GM21390 (cell line): ENCODE measurements at regions not wholly inside any gene's neighbourhood (a gene's known extent, or its start where the extent isn't known, plus 50 kb on each side); places are given as distances from the start of the nearest gene placed in this dataset.
"Not testable (repeated sequence)": the region's sequence is repeated elsewhere in the genome, so short reads cannot be mapped to it uniquely, and the experiment has no call there.

Experiments
- ATAC-seq: cut with Tn5 transposase; IDR thresholded peaks from one replicate; pipeline ENCODE4 v1.9.1; 2021; ENCODE audit not compliant: unreplicated experiment

GRCh38 chr4:128540122-128540521 lies 252.5 kb upstream of the PGRMC2 start:
- ATAC-seq, result no peak

GRCh38 chr4:128538111-128538882 lies 250.7 kb upstream of the PGRMC2 start:
- ATAC-seq, result no peak

- ATAC-seq, result no peak
Measured at GRCh38 chr4:128536746-128537145, 249.1 kb upstream of the PGRMC2 start.

GRCh38 chr4:128535510-128535909 lies 247.9 kb upstream of the PGRMC2 start:
- not testable (repeated sequence) for ATAC-seq

GRCh38 chr4:128528793-128529553 lies 241.4 kb upstream of the PGRMC2 start:
- no peak for ATAC-seq

GRCh38 chr4:128527946-128528576 lies 240.4 kb upstream of the PGRMC2 start:
- no peak for ATAC-seq

GRCh38 chr4:128527351-128527750 lies 239.7 kb upstream of the PGRMC2 start:
- no peak for ATAC-seq

- ATAC-seq, result no peak
Measured at GRCh38 chr4:128525992-128526630, 238.5 kb upstream of the PGRMC2 start.

GRCh38 chr4:128525387-128525786 lies 237.8 kb upstream of the PGRMC2 start:
- no peak for ATAC-seq

- ATAC-seq, result no peak
Measured at GRCh38 chr4:128524311-128524710, 236.7 kb upstream of the PGRMC2 start.

GRCh38 chr4:128521648-128522111 lies 234.1 kb upstream of the PGRMC2 start:
- no peak for ATAC-seq

- ATAC-seq, result no peak
Measured at GRCh38 chr4:128521156-128521555, 233.5 kb upstream of the PGRMC2 start.

- no peak for ATAC-seq
Measured at GRCh38 chr4:128519163-128519830, 231.7 kb upstream of the PGRMC2 start.

GRCh38 chr4:128517739-128518510 lies 230.3 kb upstream of the PGRMC2 start:
- peak; percentile 94 for ATAC-seq

- ATAC-seq, result no peak
Measured at GRCh38 chr4:128517096-128517738, 229.6 kb upstream of the PGRMC2 start.

- ATAC-seq, result peak; percentile 56
Measured at GRCh38 chr4:128516301-128516969, 228.8 kb upstream of the PGRMC2 start.

GRCh38 chr4:128513664-128514484 lies 226.3 kb upstream of the PGRMC2 start:
- no peak for ATAC-seq

- ATAC-seq, result no peak
Measured at GRCh38 chr4:128512767-128513322, 225.2 kb upstream of the PGRMC2 start.
